ENCODE measurements at regions not wholly inside any gene's neighbourhood (a gene's known extent, or its start where the extent isn't known, plus 50 kb on each side); places are given as distances from the start of the nearest gene placed in this dataset.

GRCh38 chr14:54105406-54105805 lies 148.8 kb upstream of the BMP4 start:
- no peak for TF ChIP-seq CTCF (IDR thresholded peaks at IDR 0.05)
- no peak for TF ChIP-seq POLR2AphosphoS5 (IDR thresholded peaks at IDR 0.05)
- no peak for TF ChIP-seq POLR2A (IDR thresholded peaks at IDR 0.05)
